Pons (tissue), 1 donor: ENCODE measurements at regions not wholly inside any gene's neighbourhood (a gene's known extent, or its start where the extent isn't known, plus 50 kb on each side); places are given as distances from the start of the nearest gene placed in this dataset.
"Not testable (repeated sequence)": the region's sequence is repeated elsewhere in the genome, so short reads cannot be mapped to it uniquely, and the experiment has no call there.

Experiments
- DNase-seq: peaks from one replicate; pipeline ENCODE4 v3.0.0-alpha.2; 2016; ENCODE audit warnings: low spot score

DNA sequence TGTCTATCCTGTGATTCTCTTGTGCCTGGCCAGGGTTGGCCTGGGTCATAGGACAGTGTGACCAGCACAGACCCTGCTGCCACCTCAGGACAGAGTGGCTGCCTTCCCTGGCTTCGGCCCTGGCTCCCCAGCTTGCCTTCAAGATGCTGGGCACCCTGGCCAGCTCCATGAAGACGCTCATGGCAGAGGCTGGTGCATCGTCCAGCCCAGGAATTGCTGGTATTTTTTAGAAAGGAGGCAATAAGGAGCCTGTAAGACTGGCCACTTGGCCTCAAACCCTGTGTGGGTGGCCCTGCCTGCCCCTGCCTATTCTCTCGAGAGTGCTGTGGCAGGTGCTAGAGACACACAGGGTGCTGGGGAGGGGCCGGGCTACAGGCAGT lies 70.4 kb upstream of the ACTRT2 start:
- DNase-seq, result no peak

DNA sequence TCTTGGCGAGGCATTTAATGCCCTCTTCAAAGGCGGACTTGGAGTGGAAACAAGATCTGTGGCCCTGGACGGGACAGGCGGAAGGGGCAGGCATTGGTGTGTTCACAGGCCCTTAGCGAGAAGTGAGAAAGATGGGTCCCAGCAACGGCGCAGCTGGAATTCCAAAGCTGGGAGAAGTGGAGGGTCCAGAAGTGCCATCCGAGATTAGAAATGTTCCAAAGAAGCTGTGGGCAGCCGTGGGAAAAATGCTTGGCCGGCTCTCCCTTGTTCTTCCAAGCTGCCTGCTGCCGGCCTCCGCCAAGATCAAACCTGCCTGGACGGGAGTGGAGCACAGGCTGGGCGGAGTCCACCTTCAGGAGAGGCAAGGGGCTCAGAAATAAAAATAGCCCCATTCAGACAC lies 69.4 kb upstream of the ACTRT2 start:
- no peak for DNase-seq

DNA sequence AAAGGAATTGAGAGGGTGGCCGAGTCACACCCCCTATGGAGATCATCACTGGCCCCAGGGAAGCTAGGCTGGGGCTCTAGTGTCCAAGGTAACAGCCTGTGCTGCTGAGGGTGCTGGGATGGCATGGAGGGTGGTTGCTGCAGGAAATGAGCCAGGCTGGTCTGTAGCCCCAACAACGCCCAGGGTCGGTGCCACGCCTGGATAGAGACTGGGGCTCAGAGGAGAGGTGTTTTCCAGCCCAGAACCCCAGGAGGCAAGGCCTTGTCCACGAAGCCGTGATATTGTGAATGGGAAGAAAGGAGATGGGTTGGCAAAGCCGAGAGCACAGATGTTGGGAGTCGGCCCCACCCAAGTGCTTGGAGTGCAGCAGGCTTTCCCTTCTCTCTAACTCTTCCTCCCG lies 68.9 kb upstream of the ACTRT2 start:
- DNase-seq, result no peak

DNA sequence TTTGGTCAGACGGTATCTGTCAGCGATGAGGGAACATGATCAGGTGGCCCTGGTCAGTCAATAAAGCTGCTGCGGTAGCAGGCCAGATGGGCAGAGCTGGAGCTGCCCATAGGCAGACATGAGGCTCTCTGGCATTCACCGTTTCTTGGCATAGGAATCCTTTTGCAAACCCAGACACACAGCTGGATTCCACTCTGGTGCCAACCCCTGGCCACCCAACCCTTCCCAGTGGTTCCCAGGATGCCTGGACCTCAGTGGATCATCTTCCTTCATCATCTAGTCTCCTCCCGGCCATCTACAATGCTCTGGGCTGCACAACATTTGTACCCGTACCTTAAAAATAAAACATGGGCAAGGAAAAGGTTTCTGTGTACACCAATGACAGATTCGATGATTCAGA lies 68.3 kb upstream of the ACTRT2 start:
- no peak for DNase-seq

DNA sequence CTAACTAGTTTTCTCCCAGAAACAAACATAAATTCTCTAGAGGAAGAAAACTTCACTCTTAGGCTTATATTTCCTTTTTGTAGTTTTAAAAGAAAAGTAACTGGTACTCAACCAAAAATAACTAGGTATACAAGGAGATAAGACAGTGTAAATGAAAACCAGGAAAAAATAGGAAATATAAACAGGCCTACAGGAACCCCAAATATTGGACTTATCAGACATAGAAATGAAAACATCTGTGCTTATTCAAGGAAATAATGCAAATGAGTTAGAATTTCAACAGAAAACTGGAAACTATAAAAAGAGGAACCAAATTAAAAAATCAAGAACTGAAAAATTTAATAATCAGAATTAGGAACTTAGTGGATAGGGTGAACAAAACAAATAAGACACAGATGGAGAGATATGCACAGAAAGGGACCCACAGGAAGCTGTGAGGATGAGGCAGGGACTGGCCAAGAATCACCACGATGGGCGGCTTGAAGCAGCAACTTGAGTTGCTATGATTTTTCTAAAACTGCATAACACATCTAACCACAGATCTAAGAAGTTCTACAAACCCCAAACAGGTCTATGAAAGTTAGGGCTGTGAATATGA lies 67.5 kb upstream of the ACTRT2 start:
- no peak for DNase-seq

DNA sequence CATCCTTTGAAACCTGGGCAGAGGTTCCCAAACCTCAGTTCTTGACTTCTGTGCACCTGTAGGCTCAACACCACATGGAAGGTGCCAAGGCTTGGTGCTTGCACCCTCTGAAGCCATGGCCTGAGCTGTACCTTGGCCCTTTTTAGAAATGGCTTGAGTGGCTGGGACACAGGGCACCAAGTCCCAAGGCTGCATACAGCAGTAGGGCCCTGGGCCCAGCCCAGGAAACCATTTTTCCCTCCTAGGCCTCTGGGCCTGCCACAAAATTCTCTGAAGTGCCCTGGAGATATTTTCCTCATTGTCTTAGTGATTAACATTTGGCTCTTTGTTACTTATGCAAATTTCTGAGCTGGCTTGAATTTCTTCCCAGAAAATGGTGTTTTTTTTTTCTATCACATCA lies 65.6 kb upstream of the ACTRT2 start:
- DNase-seq, result no peak

DNA sequence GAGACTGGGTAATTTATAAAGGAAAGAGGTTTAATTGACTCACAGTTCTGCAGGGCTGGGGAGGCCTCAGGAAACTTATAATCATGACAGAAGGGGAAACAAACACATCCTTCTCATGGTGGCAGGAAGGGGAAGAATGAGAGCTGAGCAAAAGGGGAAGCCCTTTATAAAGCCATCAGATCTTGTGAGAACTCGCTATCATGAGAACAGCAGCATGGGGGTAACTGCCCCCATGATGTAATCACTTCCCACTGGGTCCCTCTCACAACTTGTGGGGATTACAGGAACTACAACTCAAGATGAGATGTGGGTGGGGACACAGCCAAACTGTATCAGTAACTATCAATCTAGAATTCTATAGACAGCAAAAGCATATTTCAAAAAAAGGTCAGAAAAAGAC lies 64.7 kb upstream of the ACTRT2 start:
- DNase-seq, result no peak

DNA sequence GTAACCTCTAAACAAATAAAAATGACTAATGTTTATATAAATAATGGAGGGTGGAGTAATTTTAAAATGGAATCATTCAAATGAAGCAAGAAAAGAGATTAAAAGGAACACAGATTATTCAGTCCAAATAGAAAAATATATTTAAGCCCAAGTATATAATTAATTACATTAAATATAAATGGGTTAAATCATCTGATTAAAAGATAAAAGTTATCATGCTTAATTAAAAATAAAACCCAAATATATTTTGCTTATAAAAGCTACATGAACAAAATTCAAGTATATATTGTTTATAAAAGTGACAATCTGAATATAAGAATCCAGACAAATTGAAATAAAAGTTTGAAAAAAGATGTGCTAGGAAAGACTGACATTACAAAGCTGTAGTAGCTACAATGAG lies 63.9 kb upstream of the ACTRT2 start:
- no peak for DNase-seq

DNA sequence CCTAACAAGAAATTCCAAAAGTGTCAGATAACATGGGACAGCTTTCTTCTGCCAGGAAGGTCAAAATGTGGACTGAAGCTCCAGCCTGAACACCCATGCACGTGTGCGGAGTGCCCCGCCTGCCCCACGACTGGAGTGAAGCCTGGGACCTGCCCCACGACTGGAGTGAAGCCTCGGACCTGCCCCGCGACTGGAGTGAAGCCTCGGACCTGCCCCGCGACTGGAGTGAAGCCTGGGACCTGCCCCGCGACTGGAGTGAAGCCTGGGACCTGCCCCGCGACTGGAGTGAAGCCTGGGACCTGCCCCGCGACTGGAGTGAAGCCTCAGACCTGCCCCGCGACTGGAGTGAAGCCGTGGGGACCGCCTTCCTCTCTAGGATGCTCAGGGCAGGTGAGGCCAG lies 61.4 kb upstream of the ACTRT2 start:
- DNase-seq, result not testable (repeated sequence)

DNA sequence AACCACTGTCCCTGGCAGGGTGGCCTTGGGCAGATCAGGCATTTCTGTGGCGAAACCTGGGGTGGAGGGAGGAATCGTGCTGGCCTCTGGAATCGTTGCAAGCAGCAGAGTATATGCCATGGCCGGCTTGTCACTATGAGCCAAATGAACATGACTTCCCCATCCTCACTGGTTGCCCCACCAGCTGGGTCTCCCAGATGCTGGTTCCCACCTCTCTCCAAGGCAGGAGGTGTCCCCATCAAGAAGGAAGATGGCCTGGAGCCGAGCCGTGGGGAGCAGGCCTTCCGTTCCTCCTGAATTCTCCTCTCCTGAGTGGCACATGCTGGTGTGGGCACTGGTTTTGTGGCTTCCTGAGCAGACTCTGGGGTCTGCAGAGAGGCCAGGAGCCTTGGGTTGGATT lies 60.2 kb upstream of the ACTRT2 start:
- DNase-seq, result no peak

DNA sequence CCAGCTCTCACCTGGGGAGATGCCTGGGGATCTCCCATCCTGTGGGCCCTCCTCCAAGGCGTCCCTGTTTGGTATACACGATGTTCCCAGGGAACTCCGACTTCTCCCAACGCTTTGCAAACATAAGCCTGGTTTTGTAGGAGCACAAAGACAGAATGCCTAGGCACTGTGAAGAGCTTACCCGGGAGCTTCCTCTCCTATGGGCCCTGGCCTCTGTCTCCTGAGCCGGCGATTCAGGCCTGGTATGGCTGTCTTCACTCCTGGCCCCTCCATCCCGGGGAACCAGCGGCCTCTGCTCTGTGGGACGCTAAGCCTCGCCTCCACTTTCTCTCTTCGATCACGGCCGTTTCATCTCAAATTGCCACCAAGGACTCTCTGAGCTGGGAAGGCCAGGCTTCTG lies 59.6 kb upstream of the ACTRT2 start:
- DNase-seq, result no peak

DNA sequence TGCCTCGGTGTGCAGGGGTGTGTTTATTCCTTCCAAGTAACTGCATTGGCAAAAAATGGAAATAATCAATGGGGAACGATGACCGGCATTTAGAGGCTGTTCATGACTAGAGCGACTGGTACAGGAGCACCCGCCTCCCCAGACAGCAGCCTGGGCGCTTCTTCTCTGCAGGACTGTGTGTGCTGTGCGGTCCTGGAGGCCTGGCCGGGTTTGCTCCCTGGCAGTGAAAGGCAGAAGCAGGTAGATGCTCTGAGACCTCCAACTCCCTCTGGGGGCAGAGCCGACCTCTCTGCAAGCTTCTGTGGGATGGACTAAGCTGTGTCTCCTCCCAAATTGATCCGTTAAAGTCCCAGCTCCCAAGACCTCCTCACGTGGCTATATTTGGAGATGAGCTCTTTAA lies 59.2 kb upstream of the ACTRT2 start:
- no peak for DNase-seq

DNA sequence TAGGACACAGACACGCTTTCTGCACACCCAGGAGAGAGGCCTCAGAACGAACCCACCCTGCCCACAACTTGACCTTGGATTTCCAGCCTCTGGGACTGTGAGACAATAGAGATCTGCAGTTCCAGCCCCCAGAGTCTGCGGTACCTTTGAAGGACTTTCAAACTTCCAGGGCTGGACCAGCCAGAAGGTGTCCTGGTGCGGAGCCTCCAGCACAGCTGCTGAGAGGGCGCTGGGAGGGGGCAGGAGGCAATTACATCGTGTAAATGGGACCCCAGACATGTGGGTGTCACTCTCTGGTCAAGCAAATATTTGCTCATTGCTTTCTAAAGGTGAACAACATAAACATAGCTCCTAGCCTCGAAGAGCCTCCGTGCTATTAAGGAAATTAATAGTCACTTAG lies 58.7 kb upstream of the ACTRT2 start:
- DNase-seq, result no peak

DNA sequence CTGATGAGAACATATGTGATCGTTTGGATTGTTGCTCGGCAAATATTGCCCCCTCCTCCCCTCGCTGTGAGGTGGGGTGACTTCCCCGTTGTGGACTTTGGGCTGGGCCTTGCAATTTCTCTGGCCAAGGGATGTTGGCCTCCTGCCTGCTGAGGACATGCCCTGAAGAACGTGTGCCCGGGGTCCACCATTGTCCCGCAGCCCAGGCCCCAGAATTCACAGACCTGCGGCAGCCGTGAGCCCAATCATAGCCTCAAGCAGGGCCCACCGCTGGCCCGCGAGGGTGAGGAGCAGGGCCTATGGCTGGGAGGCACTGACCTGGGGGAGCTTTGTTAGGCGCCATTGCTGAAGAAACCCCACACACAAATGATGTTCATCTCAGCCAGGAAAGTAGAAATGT lies 58.3 kb upstream of the ACTRT2 start:
- no peak for DNase-seq

DNA sequence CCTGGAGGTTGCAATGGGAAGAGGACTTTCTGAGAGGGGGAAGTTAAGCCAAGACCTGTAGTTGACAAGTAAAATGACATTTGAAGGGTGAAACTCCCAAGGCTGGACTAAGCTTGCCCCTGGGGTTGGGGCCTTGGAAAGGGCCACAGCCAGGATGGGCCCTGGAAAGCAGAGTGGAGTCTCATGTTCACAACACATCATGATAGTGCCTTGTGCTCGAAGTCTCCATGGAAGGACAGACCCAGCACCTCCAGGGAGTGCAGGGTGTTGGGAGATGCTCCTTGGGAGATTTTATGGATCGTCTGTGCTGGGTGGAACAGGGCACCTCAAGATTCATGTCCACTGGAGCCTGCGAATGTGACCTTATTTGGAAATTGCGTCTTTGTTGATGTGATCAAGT lies 55.6 kb upstream of the ACTRT2 start:
- no peak for DNase-seq

DNA sequence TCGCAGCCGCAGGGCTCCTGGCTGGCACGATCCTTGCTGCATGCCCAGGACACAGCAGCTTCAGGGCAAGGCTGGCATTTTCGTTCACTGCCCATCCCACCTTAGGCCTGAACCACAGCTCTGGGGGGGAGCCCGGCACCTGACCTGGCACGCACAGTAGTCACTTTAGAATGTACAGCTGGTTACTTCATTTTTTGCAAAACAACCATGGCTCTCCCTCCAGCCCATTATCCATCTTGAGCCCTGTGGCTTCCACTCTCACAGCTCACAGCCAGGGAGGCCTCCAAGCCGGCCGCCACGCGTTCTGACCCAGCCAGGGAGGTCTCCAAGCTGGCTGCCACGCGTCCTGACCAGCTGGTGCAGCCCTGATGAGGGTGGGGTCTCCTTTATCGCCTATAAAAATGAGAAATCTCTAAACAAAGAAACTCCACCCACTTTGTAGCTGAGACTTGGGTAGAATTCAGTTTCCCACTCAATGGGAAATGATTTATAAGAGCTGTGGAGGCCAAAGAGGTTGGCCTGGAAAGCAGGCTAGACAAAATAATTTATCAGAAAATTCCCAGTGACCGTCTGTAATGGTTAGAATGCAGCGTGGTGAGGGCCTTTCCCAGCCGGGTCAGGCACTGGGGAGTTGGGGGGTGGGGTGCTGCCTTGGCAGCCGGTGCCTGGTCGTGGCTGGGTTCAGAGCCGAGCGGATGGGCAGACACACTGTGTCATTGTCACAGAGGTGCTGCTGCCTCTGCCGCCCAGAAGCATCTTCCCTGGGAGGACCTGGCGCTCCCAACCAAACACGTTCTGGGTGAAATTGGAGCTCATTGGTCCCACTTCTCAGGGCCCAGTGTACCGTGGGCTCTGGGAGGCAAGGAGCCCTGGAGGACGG lies 54.6 kb upstream of the ACTRT2 start:
- DNase-seq, result peak; percentile 88

DNA sequence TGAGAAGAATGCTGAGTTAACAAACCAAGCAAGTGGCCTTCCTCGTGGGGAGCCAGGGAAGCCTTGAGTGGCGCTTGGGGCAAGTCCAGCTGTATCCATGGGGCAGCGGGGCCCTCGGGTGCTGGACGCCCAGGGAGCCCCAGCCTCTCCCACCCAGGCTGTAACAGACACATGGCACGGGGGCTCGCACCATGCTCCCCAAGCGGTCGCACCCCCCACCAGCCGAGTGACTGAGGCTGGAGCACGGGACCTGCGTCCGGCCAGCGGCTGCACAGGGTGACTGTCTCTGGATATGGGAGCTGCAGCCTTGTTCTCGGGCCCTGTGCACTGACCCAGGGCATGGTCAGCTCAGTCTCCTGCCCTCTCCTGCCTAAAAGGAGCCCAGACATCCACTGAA lies 53.9 kb upstream of the ACTRT2 start:
- DNase-seq, result no peak

DNA sequence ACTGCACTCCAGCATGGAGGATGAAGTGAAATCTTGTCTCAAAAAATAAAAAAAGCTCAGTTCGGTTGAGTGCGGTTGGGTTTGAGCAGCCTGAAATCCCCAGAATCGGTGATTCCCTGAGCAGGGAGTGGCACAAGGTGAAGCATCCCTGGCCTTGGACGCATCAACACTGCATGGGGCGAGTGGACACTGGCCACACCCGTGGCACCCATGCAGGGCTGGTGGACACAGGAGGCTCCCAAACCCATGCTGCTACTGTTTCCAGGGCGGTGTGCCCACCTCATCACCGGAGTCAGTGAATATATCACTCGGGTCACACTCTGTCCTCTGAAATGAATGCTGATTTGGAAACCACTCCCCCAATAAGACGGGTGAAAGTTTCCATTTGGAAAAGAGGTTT lies 53.4 kb upstream of the ACTRT2 start:
- no peak for DNase-seq

DNA sequence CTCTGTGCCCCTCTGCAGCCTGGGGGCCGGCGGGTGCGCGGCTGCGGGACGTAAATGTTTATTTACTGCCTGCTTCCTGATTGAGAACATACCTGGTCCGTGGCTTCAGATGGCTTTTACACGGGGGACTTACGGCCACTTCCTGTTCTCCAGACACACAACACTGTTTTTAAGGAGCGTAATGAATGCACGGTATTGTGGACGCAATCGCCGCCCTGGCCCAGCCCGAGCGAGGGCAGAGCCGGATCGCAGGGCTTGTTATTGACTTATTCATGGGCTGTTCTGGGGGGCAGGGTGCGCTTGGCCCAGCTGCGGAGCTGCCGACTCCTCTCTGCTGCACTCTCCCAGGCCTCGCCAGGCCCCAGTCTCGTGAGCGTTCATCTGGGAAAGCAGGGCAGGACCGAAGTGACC lies 52.8 kb upstream of the ACTRT2 start:
- peak; percentile 91 for DNase-seq

DNA sequence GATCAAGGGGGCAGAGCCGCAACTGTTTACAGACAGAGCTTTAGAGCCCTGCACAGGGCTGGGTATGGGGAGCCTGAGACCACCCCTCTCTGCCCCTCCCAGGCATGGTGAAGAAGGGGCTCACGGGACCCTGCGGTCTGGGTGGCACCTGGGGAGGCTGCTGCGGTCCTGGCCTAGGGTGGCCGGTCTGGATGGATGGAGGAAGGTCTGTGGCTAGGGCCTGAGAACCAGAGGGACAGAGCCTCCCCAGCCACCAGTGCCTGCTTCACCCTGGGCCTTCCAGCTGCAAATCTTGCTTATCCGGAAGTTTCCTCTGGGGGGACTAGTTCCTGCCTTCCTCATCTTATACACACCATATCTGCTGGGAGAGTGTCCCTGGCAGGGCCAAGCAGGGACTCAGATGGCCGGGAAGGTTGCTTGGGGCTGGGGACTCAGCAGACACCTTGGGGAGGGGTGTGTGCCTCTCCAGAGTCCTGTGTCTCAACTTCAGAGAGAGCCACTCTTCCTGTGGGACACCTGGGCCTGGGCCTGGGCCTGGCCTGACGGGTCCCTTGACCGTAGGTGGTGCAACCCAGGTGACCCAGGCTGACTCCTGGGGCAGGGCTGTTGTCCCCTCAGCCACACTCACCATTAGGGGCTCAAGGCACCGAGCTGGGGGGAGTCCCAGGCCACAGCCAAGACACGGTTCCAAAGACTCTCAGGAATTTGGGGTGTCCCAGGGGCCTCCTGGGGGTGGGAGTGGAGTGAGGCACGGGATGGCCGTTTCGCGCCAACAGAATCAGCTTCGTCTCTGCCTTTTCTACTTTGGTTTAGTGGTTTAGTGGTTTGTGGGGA lies 52.0 kb upstream of the ACTRT2 start:
- DNase-seq, result no peak

DNA sequence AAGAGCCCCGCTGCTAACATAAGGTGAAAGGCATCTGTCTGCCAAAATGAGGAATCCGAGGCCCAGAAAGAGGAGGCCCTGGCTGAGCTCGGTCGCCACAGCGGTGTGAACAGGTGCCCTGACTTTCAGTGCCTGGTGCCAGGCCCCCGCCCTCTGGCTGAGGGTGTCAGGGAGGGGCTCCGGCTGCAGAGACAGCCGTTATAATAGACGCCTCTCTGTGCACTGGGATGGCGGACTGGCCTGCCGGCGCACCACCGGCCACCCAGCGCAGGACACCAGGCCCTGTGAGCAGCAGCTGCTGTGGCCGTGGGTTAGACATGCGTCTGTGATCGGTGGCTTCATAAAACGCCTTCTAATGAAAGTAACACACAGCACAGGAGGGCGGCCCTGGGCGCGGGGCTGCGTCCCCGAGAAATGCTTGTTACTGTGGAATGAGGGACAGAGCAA lies 51.4 kb upstream of the ACTRT2 start:
- DNase-seq, result no peak

DNA sequence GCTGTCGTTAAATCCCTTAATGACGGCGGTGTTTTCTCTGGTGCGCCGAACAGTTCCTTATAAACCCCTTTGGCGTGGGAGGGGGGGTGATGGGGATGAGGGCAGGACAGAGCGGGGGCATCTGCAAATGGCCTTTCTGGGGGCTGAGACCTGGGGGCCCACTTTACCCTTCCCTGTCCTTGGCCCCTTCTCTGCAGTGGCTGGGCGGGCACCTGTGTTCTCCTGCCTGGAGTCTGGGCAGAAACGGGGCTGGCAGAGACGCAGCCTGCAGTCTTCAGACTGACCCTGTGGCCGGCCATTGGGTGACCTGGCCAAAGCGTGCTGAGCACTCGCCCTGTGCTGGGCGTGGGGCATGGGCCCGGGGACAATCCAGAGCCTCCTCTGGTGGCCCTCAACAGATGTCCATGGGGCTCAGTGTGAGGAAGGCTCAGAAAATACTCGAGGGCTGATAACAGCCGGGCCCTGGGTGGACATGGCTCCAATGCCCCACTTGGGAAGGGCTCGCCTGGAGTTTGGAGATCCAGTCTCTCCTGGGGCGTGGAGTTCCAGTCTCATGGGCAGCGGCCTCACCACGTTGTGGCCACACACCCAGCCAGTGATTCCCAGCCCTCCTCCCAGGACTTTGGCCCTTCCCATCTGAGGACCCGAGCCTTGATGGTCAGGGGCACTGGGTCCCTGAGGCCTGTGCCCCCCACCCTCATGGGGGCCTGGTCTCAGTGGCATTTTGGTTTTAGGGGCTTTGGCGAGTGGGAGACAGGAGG lies 50.8 kb upstream of the ACTRT2 start:
- DNase-seq, result no peak
